ENCODE measurements at regions not wholly inside any gene's neighbourhood (a gene's known extent, or its start where the extent isn't known, plus 50 kb on each side); places are given as distances from the start of the nearest gene placed in this dataset.

GRCh38 chr3:55380561-55380960 is 106.5 kb downstream of the WNT5A start:
- no peak overlapping the region for H3K4me2 ChIP-seq (ENCODE audit: insufficient read depth, low read length, poor library complexity, severe bottlenecking)
- H3K18ac ChIP-seq (ENCODE audit: low read length) = no peak overlapping the region
- H2BK120ac ChIP-seq (ENCODE audit: low read depth, low read length) = no peak overlapping the region
- H3K4me1 ChIP-seq (ENCODE audit: control insufficient read depth in 2 of 2, insufficient read depth in 1 of 2, low read depth in 1 of 2, low read length in 2 of 2) = peaks cover 0 to 1% of the 10 kb centered on the region in 2 donors
- no peak overlapping the region for H3K4me3 ChIP-seq (ENCODE audit: low read length in 2 of 2)
- H2BK12ac ChIP-seq (ENCODE audit: low read length) = no peak overlapping the region
- no peaks in the 10 kb centered on the region for H3K27me3 ChIP-seq (ENCODE audit: control insufficient read depth in 3 of 3, insufficient read depth in 3 of 3, low read depth in 1 of 3, low read length in 3 of 3)
- no peak overlapping the region for H2BK15ac ChIP-seq (ENCODE audit: low read length)
- H3K27ac ChIP-seq (replicated peaks; ENCODE audit: low read length) = no peak overlapping the region
- no peak overlapping the region for H3K4ac ChIP-seq (ENCODE audit: low read length)
- H3K14ac ChIP-seq (ENCODE audit: low read length) = no peak overlapping the region
- no peak overlapping the region for H3K9ac ChIP-seq (ENCODE audit: low read depth, low read length, poor library complexity)
- no peak overlapping the region for H2AFZ ChIP-seq (ENCODE audit: low read length)
- H3K36me3 ChIP-seq (replicated peaks in 1 of 2; ENCODE audit: control insufficient read depth in 2 of 2, insufficient read depth in 2 of 2, low read length in 2 of 2) = no peaks in the 10 kb centered on the region
- no peak overlapping the region for H3K23ac ChIP-seq (ENCODE audit: low read depth, low read length, poor library complexity)
- H3K79me1 ChIP-seq (ENCODE audit: low read depth, low read length) = no peaks in the 10 kb centered on the region
- no peak overlapping the region for H2AK5ac ChIP-seq (ENCODE audit: low read depth, low read length)
- H4K91ac ChIP-seq (ENCODE audit: low read depth, low read length, poor library complexity) = no peak overlapping the region
- H2BK5ac ChIP-seq (ENCODE audit: low read length) = no peak overlapping the region
- H3K9me3 ChIP-seq (replicated peaks in 1 of 2; ENCODE audit: control insufficient read depth in 2 of 2, insufficient read depth in 1 of 2, low read depth in 1 of 2, low read length in 2 of 2) = no peaks in the 10 kb centered on the region
- no peak overlapping the region for H4K8ac ChIP-seq (ENCODE audit: low read depth, low read length)
- no peak for DNase-seq (ENCODE audit: low spot score)

DNA sequence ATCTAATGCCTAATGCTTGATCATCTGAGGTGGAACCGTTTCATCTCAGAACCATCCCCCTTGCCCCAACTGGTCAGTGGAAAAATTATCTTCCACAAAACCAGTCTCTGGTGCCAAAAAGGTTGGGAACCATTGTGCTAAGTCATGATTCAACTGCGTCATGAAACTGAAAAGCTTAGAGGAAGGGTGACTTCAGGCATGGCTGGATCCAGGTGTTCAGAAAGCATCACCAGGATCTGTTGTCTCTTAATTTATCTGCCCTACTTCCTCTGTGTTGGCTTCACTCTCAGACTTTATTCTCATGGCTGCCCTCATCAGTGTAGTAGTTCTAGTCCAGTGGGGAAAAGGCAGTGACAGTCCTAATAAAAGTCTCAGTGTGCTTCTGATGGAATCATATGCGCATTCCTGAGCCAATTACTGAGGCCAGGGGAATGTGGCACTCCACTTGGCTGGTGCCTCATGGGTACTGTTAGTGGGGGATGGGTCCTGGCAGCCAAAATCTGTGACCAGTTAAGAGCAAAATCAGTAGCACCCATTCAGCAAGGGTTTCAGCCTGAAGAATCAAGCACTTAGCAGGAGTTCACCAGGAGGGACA is 110.3 kb downstream of the WNT5A start:
- no peak overlapping the region for H4K91ac ChIP-seq (ENCODE audit: low read depth, low read length, poor library complexity)
- no peak overlapping the region for H3K18ac ChIP-seq (ENCODE audit: low read length)
- no peak overlapping the region for H4K8ac ChIP-seq (ENCODE audit: low read depth, low read length)
- no peak for DNase-seq (ENCODE audit: low spot score)
- no peaks in the 10 kb centered on the region for H3K79me1 ChIP-seq (ENCODE audit: low read depth, low read length)
- no CpG with 5 or more reads among the region's 3 CpGs for WGBS, 2 donors (ENCODE audit: extremely low coverage in 2 of 2, insufficient read length in 2 of 2, insufficient replicate concordance in 1 of 2)
- H3K9ac ChIP-seq (ENCODE audit: low read depth, low read length, poor library complexity) = no peak overlapping the region
- H2AFZ ChIP-seq (ENCODE audit: low read length) = no peak overlapping the region
- H2AK5ac ChIP-seq (ENCODE audit: low read depth, low read length) = no peak overlapping the region
- H3K27me3 ChIP-seq (ENCODE audit: control insufficient read depth in 3 of 3, insufficient read depth in 3 of 3, low read depth in 1 of 3, low read length in 3 of 3) = no peaks in the 10 kb centered on the region
- no peak overlapping the region for H3K4me3 ChIP-seq (ENCODE audit: low read length in 2 of 2)
- no peak overlapping the region for H2BK120ac ChIP-seq (ENCODE audit: low read depth, low read length)
- H3K14ac ChIP-seq (ENCODE audit: low read length) = no peak overlapping the region
- no peak overlapping the region for H2BK5ac ChIP-seq (ENCODE audit: low read length)
- H3K36me3 ChIP-seq (replicated peaks in 1 of 2; ENCODE audit: control insufficient read depth in 2 of 2, insufficient read depth in 2 of 2, low read length in 2 of 2) = no peaks in the 10 kb centered on the region
- no peak overlapping the region for H2BK12ac ChIP-seq (ENCODE audit: low read length)
- H3K4me1 ChIP-seq (ENCODE audit: control insufficient read depth in 2 of 2, insufficient read depth in 1 of 2, low read depth in 1 of 2, low read length in 2 of 2) = peaks cover 0 to 1% of the 10 kb centered on the region in 2 donors
- H2BK15ac ChIP-seq (ENCODE audit: low read length) = no peak overlapping the region
- H3K9me3 ChIP-seq (replicated peaks in 1 of 2; ENCODE audit: control insufficient read depth in 2 of 2, insufficient read depth in 1 of 2, low read depth in 1 of 2, low read length in 2 of 2) = no peaks in the 10 kb centered on the region
- no peak overlapping the region for H3K27ac ChIP-seq (replicated peaks; ENCODE audit: low read length)
- no peak overlapping the region for H3K4me2 ChIP-seq (ENCODE audit: insufficient read depth, low read length, poor library complexity, severe bottlenecking)
- H3K4ac ChIP-seq (ENCODE audit: low read length) = no peak overlapping the region
- no peak overlapping the region for H3K23ac ChIP-seq (ENCODE audit: low read depth, low read length, poor library complexity)

- Histone ChIP-seq H2AFZ (ENCODE audit: low read length) (peak overlapping the region; percentile 46), H3K36me3 (replicated peaks in 1 of 2; ENCODE audit: control insufficient read depth in 2 of 2, insufficient read depth in 2 of 2, low read length in 2 of 2) (no peaks in the 10 kb centered on the region), H3K14ac (ENCODE audit: low read length) (no peak overlapping the region), H4K91ac (ENCODE audit: low read depth, low read length, poor library complexity) (no peak overlapping the region), H2AK5ac (ENCODE audit: low read depth, low read length) (no peak overlapping the region), H2BK120ac (ENCODE audit: low read depth, low read length) (no peak overlapping the region), H3K18ac (ENCODE audit: low read length) (no peak overlapping the region), H2BK12ac (ENCODE audit: low read length) (no peak overlapping the region), H3K4me2 (ENCODE audit: insufficient read depth, low read length, poor library complexity, severe bottlenecking) (no peak overlapping the region), H4K8ac (ENCODE audit: low read depth, low read length) (no peak overlapping the region), H3K23ac (ENCODE audit: low read depth, low read length, poor library complexity) (no peak overlapping the region), H3K4me3 (ENCODE audit: low read length in 2 of 2) (no peak overlapping the region), H3K27ac (replicated peaks; ENCODE audit: low read length) (no peak overlapping the region), H3K9me3 (replicated peaks in 1 of 2; ENCODE audit: control insufficient read depth in 2 of 2, insufficient read depth in 1 of 2, low read depth in 1 of 2, low read length in 2 of 2) (no peaks in the 10 kb centered on the region), H2BK5ac (ENCODE audit: low read length) (no peak overlapping the region), H3K27me3 (ENCODE audit: control insufficient read depth in 3 of 3, insufficient read depth in 3 of 3, low read depth in 1 of 3, low read length in 3 of 3) (no peaks in the 10 kb centered on the region), H3K4ac (ENCODE audit: low read length) (no peak overlapping the region), H3K9ac (ENCODE audit: low read depth, low read length, poor library complexity) (no peak overlapping the region), H3K4me1 (ENCODE audit: control insufficient read depth in 2 of 2, insufficient read depth in 1 of 2, low read depth in 1 of 2, low read length in 2 of 2) (peaks cover 0 to 1% of the 10 kb centered on the region in 2 donors), H2BK15ac (ENCODE audit: low read length) (no peak overlapping the region), H3K79me1 (ENCODE audit: low read depth, low read length) (no peaks in the 10 kb centered on the region)
- DNase-seq (ENCODE audit: low spot score) = no peak
- WGBS, 2 donors (ENCODE audit: extremely low coverage in 2 of 2, insufficient read length in 2 of 2, insufficient replicate concordance in 1 of 2) = no CpG with 5 or more reads among the region's 5 CpGs
These were observed 113.7 kb downstream of the WNT5A start for GRCh38 chr3:55373423-55373822.

DNA sequence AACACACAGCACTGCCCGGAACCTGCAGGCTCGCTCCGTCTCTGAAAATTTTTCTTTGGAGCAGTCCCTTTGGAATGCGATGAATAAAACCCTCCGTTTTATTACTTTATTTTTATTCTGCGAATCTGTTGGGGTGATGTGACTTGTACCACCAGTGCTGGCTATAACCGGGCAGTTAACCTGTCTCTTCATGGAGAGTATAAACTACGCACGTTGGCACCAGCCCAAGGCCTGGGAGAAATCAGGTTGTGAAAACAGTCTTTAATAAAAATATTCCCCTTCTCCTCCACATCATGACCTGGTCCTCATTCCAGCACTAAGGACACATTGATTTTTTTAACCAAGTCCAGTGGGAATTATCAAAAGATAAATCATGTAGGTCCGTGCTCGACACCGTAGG is 116.8 kb downstream of the WNT5A start:
- no peak overlapping the region for H3K14ac ChIP-seq (ENCODE audit: low read length)
- H3K4me3 ChIP-seq (ENCODE audit: low read length in 2 of 2) = no peak overlapping the region
- H2BK5ac ChIP-seq (ENCODE audit: low read length) = no peak overlapping the region
- no peak overlapping the region for H2BK12ac ChIP-seq (ENCODE audit: low read length)
- no peaks in the 10 kb centered on the region for H3K4me1 ChIP-seq (ENCODE audit: control insufficient read depth in 2 of 2, insufficient read depth in 1 of 2, low read depth in 1 of 2, low read length in 2 of 2)
- H3K18ac ChIP-seq (ENCODE audit: low read length) = no peak overlapping the region
- no CpG with 5 or more reads among the region's 12 CpGs for WGBS, 2 donors (ENCODE audit: extremely low coverage in 2 of 2, insufficient read length in 2 of 2, insufficient replicate concordance in 1 of 2)
- no peaks in the 10 kb centered on the region for H3K27me3 ChIP-seq (ENCODE audit: control insufficient read depth in 3 of 3, insufficient read depth in 3 of 3, low read depth in 1 of 3, low read length in 3 of 3)
- H2BK120ac ChIP-seq (ENCODE audit: low read depth, low read length) = no peak overlapping the region
- H3K79me1 ChIP-seq (ENCODE audit: low read depth, low read length) = no peaks in the 10 kb centered on the region
- H3K4ac ChIP-seq (ENCODE audit: low read length) = no peak overlapping the region
- no peak overlapping the region for H2BK15ac ChIP-seq (ENCODE audit: low read length)
- no peak overlapping the region for H3K27ac ChIP-seq (replicated peaks; ENCODE audit: low read length)
- H3K23ac ChIP-seq (ENCODE audit: low read depth, low read length, poor library complexity) = no peak overlapping the region
- no peak overlapping the region for H4K8ac ChIP-seq (ENCODE audit: low read depth, low read length)
- no peak overlapping the region for H3K4me2 ChIP-seq (ENCODE audit: insufficient read depth, low read length, poor library complexity, severe bottlenecking)
- H2AK5ac ChIP-seq (ENCODE audit: low read depth, low read length) = no peak overlapping the region
- no peaks in the 10 kb centered on the region for H3K9me3 ChIP-seq (replicated peaks in 1 of 2; ENCODE audit: control insufficient read depth in 2 of 2, insufficient read depth in 1 of 2, low read depth in 1 of 2, low read length in 2 of 2)
- no peak overlapping the region for H3K9ac ChIP-seq (ENCODE audit: low read depth, low read length, poor library complexity)
- no peak overlapping the region for H2AFZ ChIP-seq (ENCODE audit: low read length)
- DNase-seq (ENCODE audit: low spot score) = no peak
- H4K91ac ChIP-seq (ENCODE audit: low read depth, low read length, poor library complexity) = no peak overlapping the region
- no peaks in the 10 kb centered on the region for H3K36me3 ChIP-seq (replicated peaks in 1 of 2; ENCODE audit: control insufficient read depth in 2 of 2, insufficient read depth in 2 of 2, low read length in 2 of 2)

Measured in neuronal stem cell (in vitro differentiated cells).